ENCODE measurements at regions not wholly inside any gene's neighbourhood (a gene's known extent, or its start where the extent isn't known, plus 50 kb on each side); places are given as distances from the start of the nearest gene placed in this dataset.
"Not testable (repeated sequence)": the region's sequence is repeated elsewhere in the genome, so short reads cannot be mapped to it uniquely, and the experiment has no call there.

DNA sequence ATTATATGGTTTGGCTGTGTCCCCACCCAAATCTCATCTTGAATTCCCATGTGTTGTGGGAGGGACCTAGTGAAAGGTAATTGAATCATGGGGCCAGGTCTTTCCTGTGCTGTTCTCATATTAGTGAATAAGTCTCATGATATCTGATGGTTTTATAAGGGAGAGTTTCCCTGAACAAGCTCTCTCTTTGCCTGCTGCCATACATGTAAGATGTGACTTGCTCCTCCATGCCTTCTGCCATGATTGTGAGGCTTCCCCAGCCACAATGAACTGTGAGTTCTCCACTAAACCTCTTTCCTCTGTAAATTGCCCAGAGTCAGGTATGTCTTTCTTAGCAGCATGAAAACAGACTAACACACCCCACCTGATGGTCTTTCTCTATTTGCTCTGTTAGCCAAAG is 112.1 kb downstream of the TENT5C start:
- not testable (repeated sequence) for TF ChIP-seq POLR2A (IDR thresholded peaks at IDR 0.05)
- TF ChIP-seq, protein P1, sequence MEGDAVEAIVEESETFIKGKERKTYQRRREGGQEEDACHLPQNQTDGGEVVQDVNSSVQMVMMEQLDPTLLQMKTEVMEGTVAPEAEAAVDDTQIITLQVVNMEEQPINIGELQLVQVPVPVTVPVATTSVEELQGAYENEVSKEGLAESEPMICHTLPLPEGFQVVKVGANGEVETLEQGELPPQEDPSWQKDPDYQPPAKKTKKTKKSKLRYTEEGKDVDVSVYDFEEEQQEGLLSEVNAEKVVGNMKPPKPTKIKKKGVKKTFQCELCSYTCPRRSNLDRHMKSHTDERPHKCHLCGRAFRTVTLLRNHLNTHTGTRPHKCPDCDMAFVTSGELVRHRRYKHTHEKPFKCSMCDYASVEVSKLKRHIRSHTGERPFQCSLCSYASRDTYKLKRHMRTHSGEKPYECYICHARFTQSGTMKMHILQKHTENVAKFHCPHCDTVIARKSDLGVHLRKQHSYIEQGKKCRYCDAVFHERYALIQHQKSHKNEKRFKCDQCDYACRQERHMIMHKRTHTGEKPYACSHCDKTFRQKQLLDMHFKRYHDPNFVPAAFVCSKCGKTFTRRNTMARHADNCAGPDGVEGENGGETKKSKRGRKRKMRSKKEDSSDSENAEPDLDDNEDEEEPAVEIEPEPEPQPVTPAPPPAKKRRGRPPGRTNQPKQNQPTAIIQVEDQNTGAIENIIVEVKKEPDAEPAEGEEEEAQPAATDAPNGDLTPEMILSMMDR (IDR thresholded peaks at IDR 0.05): not testable (repeated sequence)
